Body of pancreas (tissue), 4 donors: ENCODE measurements at regions not wholly inside any gene's neighbourhood (a gene's known extent, or its start where the extent isn't known, plus 50 kb on each side); places are given as distances from the start of the nearest gene placed in this dataset.

ENCODE experiments used
- CTCF ChIP-seq, 7 experiments: fragments of 450-650 bp in 4 of 7; fragments of 200-600 bp in 3 of 7; sonication (generic) in 3 of 7; IDR thresholded peaks; one replicate each; pipeline ENCODE4 v1.5.1; 2016 to 2019; ENCODE audit warnings: antibody characterized with exemption in 7 of 7
- POLR2A ChIP-seq, 3 donors: fragments of 450-650 bp; IDR thresholded peaks; one replicate each; pipeline ENCODE4 v1.6.1; 2016; ENCODE audit warnings: antibody characterized with exemption in 3 of 3, mild to moderate bottlenecking in 2 of 3

DNA sequence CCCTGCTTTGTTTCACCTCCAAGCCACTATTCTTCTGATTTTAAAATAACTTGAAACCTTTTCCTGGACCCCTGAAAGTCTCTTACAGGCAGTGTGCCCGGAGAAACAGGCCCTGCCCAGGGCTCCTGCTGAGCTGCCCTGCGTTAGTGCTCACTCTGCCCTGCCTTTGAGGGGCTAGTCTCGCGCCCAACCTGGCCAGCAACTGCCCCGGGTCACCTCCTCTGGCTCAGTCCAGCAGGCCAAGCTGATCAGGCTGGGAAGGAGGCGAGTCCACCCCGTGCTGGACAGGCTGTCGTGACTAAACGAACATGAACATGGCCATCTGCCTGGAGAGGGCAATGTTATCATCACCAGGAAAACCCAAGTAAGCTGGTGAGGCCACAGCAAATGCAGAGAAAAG is 245.4 kb downstream of the ANKRD60 start:
- TF ChIP-seq CTCF (IDR thresholded peaks at IDR 0.05) (no peak), POLR2A (IDR thresholded peaks at IDR 0.05) (no peak)
